ENCODE measurements at regions not wholly inside any gene's neighbourhood (a gene's known extent, or its start where the extent isn't known, plus 50 kb on each side); places are given as distances from the start of the nearest gene placed in this dataset.

DNA sequence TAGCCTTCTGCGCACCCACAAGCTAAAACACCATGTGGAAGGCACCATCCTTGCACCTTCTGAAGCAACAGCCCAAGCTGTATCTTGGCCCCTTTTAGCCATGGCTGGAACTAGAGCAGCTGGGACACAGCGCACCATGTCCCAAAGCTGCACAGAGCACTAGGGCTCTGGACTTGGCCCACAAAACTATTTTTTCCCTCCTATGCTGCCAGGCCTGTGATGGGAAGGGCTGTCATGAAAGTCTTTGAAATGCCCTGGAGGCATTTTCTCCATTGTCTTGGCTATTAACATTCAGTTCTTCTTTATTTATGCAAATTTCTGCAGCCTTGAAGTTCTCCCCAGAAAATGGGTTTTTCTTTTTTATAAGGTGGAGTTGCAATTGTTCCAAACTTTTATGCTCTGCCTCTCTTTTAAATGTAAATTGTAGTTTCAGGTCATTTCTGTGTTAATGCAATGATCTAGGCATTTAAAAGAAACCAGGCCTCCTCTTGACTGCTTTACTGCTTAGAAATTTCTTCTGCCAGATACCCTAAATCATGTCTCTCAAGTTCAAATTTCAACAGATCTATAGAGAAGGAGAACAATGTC is 996.3 kb downstream of the TAF11L14 start:
- Histone ChIP-seq H3K4me1 (ENCODE audit: insufficient read depth) (no peaks in the 10 kb centered on the region), H3K27ac (no peak overlapping the region), H2AFZ (no peak overlapping the region), H3K4me2 (no peak overlapping the region), H3K36me3 (replicated peaks; ENCODE audit: insufficient read depth, low read depth) (no peaks in the 10 kb centered on the region), H3K9me2 (replicated peaks; ENCODE audit: insufficient read depth) (no peaks in the 10 kb centered on the region), H3K79me2 (no peaks in the 10 kb centered on the region), H3K4me3 (no peak overlapping the region), H4K20me1 (ENCODE audit: insufficient read depth, poor library complexity, severe bottlenecking) (no peaks in the 10 kb centered on the region), H3K27me3 (no peaks in the 10 kb centered on the region), H3K9me3 (ENCODE audit: low read depth) (no peaks in the 10 kb centered on the region)
- 95% methylated on average over 2 of the region's 2 CpGs for WGBS (ENCODE audit: low lambda C conversion rate, missing lambda C conversion rate)
- DNase-seq (ENCODE audit: low spot score), result no peak
- no peak for TF ChIP-seq CTCF (IDR thresholded peaks at IDR 0.05; ENCODE audit: poor library complexity)
- TF ChIP-seq EZH2phosphoT487 (IDR thresholded peaks at IDR 0.05; ENCODE audit: low read depth, severe bottlenecking, unreplicated experiment), result no peak
- TF ChIP-seq EZH2 (IDR thresholded peaks at IDR 0.05; ENCODE audit: borderline replicate concordance), result no peak

DNA sequence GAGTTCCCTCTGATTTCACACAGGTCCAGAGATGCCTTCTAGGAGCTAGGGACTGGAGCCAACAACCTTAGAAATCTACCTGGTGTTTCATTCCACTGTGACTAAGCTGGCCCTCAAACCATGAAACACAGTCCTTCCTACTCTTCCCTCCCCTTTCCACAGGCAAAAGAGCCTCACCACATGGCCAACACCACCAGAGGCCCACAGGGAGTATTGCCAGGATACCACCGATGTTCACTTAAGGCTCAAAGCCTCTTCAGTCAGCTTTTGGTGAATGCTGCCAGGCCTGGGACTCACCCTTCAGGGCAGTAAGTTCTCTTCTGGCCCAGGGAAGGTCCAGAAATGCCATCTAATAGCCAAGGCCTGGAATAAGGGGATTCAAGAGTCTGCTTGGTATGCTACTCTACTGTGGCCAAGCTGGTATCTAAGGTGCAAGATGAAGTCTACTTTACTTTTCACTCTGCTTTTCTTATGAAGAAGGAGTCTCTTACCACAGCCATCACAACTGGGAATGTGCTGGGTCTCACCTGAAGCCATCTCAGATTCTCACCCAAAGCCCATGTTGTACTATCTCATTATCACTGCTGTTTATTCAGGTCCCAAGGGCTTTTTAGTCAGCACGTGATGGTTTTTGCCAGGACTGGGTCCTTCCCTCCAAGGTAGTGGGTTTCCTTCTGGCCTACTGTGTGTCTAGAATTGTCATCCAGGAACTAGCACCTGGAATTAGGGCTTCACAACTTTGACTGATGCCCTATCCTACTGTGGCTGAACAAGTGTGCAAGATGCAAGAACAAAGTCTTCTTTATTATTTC is 1018.4 kb downstream of the TAF11L14 start:
- no peaks in the 10 kb centered on the region for H4K20me1 ChIP-seq (ENCODE audit: insufficient read depth, poor library complexity, severe bottlenecking)
- no peak overlapping the region for H3K27ac ChIP-seq
- no peak overlapping the region for H2AFZ ChIP-seq
- TF ChIP-seq CTCF (IDR thresholded peaks at IDR 0.05; ENCODE audit: poor library complexity) (no peak), EZH2phosphoT487 (IDR thresholded peaks at IDR 0.05; ENCODE audit: low read depth, severe bottlenecking, unreplicated experiment) (no peak), EZH2 (IDR thresholded peaks at IDR 0.05; ENCODE audit: borderline replicate concordance) (no peak)
- 89% methylated on average over 2 of the region's 2 CpGs for WGBS (ENCODE audit: low lambda C conversion rate, missing lambda C conversion rate)
- no peak overlapping the region for H3K4me2 ChIP-seq
- H3K4me1 ChIP-seq (ENCODE audit: insufficient read depth), result no peaks in the 10 kb centered on the region
- H3K79me2 ChIP-seq, result no peaks in the 10 kb centered on the region
- H3K27me3 ChIP-seq, result no peaks in the 10 kb centered on the region
- no peak overlapping the region for H3K4me3 ChIP-seq
- no peaks in the 10 kb centered on the region for H3K9me2 ChIP-seq (replicated peaks; ENCODE audit: insufficient read depth)
- H3K36me3 ChIP-seq (replicated peaks; ENCODE audit: insufficient read depth, low read depth), result no peaks in the 10 kb centered on the region
- no peak for DNase-seq (ENCODE audit: low spot score)
- H3K9me3 ChIP-seq (ENCODE audit: low read depth), result no peaks in the 10 kb centered on the region

DNA sequence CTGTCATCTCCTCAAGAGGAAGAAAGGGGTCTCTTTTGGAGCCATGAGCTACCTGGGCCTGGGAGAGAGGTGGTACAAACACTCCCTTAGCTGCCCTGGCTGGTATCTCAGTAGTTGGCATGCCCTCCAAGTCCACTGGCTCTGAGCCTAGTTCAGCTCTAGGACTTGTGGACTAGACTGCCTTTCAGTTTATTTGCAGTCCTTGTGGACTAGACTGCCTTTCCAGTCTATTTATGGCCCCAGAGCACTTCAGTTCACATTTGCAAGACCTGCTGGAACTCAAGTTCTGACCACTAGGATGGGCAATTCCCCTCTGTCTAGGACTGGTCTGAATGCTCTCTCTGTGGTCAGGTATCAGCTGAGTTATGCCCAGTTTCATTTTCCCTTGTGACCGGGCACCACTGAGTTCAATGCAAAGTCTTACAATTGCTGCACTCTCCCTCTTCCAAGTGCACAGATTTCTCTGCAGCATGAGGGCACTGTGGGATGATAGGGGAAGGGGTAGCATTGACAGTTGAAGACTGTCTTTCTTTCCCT is 1019.0 kb downstream of the TAF11L14 start:
- Histone ChIP-seq H3K4me3 (no peak overlapping the region), H4K20me1 (ENCODE audit: insufficient read depth, poor library complexity, severe bottlenecking) (no peaks in the 10 kb centered on the region), H3K36me3 (replicated peaks; ENCODE audit: insufficient read depth, low read depth) (no peaks in the 10 kb centered on the region), H3K27me3 (no peaks in the 10 kb centered on the region), H3K9me3 (ENCODE audit: low read depth) (no peaks in the 10 kb centered on the region), H3K79me2 (no peaks in the 10 kb centered on the region), H3K4me2 (no peak overlapping the region), H3K4me1 (ENCODE audit: insufficient read depth) (no peaks in the 10 kb centered on the region), H3K27ac (no peak overlapping the region), H2AFZ (no peak overlapping the region), H3K9me2 (replicated peaks; ENCODE audit: insufficient read depth) (no peaks in the 10 kb centered on the region)
- no peak for TF ChIP-seq EZH2 (IDR thresholded peaks at IDR 0.05; ENCODE audit: borderline replicate concordance)
- TF ChIP-seq CTCF (IDR thresholded peaks at IDR 0.05; ENCODE audit: poor library complexity), result no peak
- TF ChIP-seq EZH2phosphoT487 (IDR thresholded peaks at IDR 0.05; ENCODE audit: low read depth, severe bottlenecking, unreplicated experiment), result no peak
- WGBS (ENCODE audit: low lambda C conversion rate, missing lambda C conversion rate), result 100% methylated on average over 1 of the region's 1 CpG
- no peak for DNase-seq (ENCODE audit: low spot score)
